ENCODE measurements at regions not wholly inside any gene's neighbourhood (a gene's known extent, or its start where the extent isn't known, plus 50 kb on each side); places are given as distances from the start of the nearest gene placed in this dataset.
A peak's percentile ranks its signal among the peaks of the same experiment; 100 is the strongest.
"Not testable (repeated sequence)": the region's sequence is repeated elsewhere in the genome, so short reads cannot be mapped to it uniquely, and the experiment has no call there.

GRCh38 chr2:181788897-181789555 is 102.5 kb upstream of the ITPRID2 start:
- no peak for TF ChIP-seq CTCF (IDR thresholded peaks at IDR 0.05; ENCODE audit: insufficient read depth, low read depth, low read length)
- DNase-seq (ENCODE audit: low read depth), result no peak
- no peak overlapping the region for H3K4me3 ChIP-seq (ENCODE audit: low read depth, low read length)

- H3K4me3 ChIP-seq (ENCODE audit: low read depth, low read length), result no peak overlapping the region
- no peak for TF ChIP-seq CTCF (IDR thresholded peaks at IDR 0.05; ENCODE audit: insufficient read depth, low read depth, low read length)
- DNase-seq (ENCODE audit: low read depth), result no peak
These were observed 101.6 kb upstream of the ITPRID2 start for GRCh38 chr2:181789827-181790448.

- DNase-seq (ENCODE audit: low read depth), result peak; percentile 90
- no peak for TF ChIP-seq CTCF (IDR thresholded peaks at IDR 0.05; ENCODE audit: insufficient read depth, low read depth, low read length)
- no peak overlapping the region for H3K4me3 ChIP-seq (ENCODE audit: low read depth, low read length)
These were observed 100.5 kb upstream of the ITPRID2 start for GRCh38 chr2:181790716-181791649.

- no peak for TF ChIP-seq CTCF (IDR thresholded peaks at IDR 0.05; ENCODE audit: insufficient read depth, low read depth, low read length)
- no peak for DNase-seq (ENCODE audit: low read depth)
- H3K4me3 ChIP-seq (ENCODE audit: low read depth, low read length), result no peak overlapping the region
These were observed 98.6 kb upstream of the ITPRID2 start for GRCh38 chr2:181792906-181793305.

- DNase-seq (ENCODE audit: low read depth), result no peak
- no peak for TF ChIP-seq CTCF (IDR thresholded peaks at IDR 0.05; ENCODE audit: insufficient read depth, low read depth, low read length)
- no peak overlapping the region for H3K4me3 ChIP-seq (ENCODE audit: low read depth, low read length)
These were observed 93.5 kb upstream of the ITPRID2 start for GRCh38 chr2:181798022-181798421.

GRCh38 chr2:181802300-181802699 is 89.2 kb upstream of the ITPRID2 start:
- DNase-seq (ENCODE audit: low read depth); H3K4me3 ChIP-seq (ENCODE audit: low read depth, low read length): not testable (repeated sequence)

GRCh38 chr2:181803903-181804799 is 87.4 kb upstream of the ITPRID2 start:
- not testable (repeated sequence) for DNase-seq (ENCODE audit: low read depth); H3K4me3 ChIP-seq (ENCODE audit: low read depth, low read length)

Measured in fibroblast of villous mesenchyme (primary cell).